ENCODE measurements at regions not wholly inside any gene's neighbourhood (a gene's known extent, or its start where the extent isn't known, plus 50 kb on each side); places are given as distances from the start of the nearest gene placed in this dataset.

DNA sequence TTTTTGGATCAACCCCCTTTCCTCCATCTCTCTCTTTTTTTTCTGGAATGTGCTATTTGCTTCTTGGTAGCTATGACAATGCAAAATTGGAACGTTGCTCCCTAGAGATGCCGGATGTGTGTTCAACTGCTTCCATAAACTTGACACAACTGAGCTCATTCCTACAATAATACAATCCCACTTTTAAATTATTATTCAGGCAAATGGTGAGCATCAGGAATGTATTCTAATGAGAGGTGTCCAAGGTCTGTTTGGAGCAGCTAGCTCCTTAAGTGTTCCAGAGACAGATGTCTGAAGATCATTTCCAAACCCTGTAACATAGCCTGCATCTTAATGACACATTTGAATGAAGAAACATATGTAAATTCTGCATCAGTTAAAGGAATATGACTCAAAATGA, 518.4 kb downstream of the TAF11L14 start:
- TF ChIP-seq ZNF274 (IDR thresholded peaks at IDR 0.05; ENCODE audit: borderline replicate concordance, extremely low read depth, low read length) = no peak
- TF ChIP-seq, protein P1, sequence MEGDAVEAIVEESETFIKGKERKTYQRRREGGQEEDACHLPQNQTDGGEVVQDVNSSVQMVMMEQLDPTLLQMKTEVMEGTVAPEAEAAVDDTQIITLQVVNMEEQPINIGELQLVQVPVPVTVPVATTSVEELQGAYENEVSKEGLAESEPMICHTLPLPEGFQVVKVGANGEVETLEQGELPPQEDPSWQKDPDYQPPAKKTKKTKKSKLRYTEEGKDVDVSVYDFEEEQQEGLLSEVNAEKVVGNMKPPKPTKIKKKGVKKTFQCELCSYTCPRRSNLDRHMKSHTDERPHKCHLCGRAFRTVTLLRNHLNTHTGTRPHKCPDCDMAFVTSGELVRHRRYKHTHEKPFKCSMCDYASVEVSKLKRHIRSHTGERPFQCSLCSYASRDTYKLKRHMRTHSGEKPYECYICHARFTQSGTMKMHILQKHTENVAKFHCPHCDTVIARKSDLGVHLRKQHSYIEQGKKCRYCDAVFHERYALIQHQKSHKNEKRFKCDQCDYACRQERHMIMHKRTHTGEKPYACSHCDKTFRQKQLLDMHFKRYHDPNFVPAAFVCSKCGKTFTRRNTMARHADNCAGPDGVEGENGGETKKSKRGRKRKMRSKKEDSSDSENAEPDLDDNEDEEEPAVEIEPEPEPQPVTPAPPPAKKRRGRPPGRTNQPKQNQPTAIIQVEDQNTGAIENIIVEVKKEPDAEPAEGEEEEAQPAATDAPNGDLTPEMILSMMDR (IDR thresholded peaks at IDR 0.05; ENCODE audit: control extremely low read depth in 1 of 3, insufficient read depth in 1 of 3, low read depth in 1 of 3, low read length in 3 of 3) = no peak

All from H1 (cell line).